ENCODE measurements at regions not wholly inside any gene's neighbourhood (a gene's known extent, or its start where the extent isn't known, plus 50 kb on each side); places are given as distances from the start of the nearest gene placed in this dataset.

DNA sequence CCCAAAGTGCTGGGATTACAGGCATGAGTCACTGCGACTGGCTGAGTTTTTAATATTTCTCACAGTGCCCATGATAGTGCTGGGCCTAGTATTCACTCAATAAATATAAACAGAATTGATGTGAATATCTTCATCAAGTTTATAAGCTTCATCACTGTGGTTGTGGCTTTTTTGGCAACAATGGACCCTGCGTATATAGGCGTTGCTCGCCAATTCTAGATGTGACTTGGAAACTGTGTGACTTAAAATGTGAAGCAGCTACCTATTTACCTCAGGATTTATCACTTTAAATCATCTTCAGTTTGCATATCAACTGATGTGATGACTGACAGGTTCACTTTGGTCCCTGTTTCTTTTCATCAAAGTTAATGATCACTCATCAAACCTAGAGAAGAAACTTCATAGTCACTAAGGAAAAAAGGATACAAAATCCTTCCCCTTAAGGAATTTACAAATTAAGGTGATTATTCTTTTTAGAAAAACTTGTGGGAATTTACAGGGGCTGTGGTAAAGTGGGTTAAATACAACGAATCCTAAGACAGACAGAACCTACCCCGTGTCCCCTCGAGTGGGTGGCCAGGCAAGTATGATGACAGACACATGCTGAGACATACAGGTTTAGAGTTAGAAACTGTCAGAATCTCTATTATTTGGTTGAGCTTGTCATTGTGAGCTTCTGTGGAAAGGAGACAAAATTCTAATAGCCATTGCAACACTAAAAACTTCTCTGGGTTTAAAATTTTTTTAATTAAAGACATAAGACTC, 101.3 kb downstream of the AKAP11 start:
- Histone ChIP-seq H3F3A (ENCODE audit: low read depth) (no peaks in the 10 kb centered on the region), H2AFZ (ENCODE audit: low read length) (no peak overlapping the region), H3K27me3 (ENCODE audit: insufficient read depth, low read length, poor library complexity, severe bottlenecking) (no peaks in the 10 kb centered on the region), H3K36me3 (ENCODE audit: insufficient read depth, low read length) (no peaks in the 10 kb centered on the region), H4K20me1 (ENCODE audit: insufficient read depth, low read length, poor library complexity, severe bottlenecking) (no peaks in the 10 kb centered on the region), H3K4me1 (ENCODE audit: insufficient read depth, low read length, poor library complexity, severe bottlenecking) (peaks cover 44% of the 10 kb centered on the region), H3K79me2 (ENCODE audit: insufficient read depth, low read length) (no peaks in the 10 kb centered on the region), H3K9me2 (replicated peaks; ENCODE audit: low read depth, low read length) (no peaks in the 10 kb centered on the region), H3K4me2 (ENCODE audit: low read depth, low read length, poor library complexity, severe bottlenecking) (no peak overlapping the region), H3K9me3 (ENCODE audit: insufficient read depth, low read depth, low read length) (no peaks in the 10 kb centered on the region), H3K9ac (ENCODE audit: low read depth, low read length, poor library complexity, severe bottlenecking) (no peak overlapping the region), H3K4me3 (ENCODE audit: low read length, poor library complexity, severe bottlenecking) (no peak overlapping the region)
- TF ChIP-seq EZH2phosphoT487 (IDR thresholded peaks at IDR 0.05; ENCODE audit: borderline replicate concordance) = no peak
- TF ChIP-seq, protein P1, sequence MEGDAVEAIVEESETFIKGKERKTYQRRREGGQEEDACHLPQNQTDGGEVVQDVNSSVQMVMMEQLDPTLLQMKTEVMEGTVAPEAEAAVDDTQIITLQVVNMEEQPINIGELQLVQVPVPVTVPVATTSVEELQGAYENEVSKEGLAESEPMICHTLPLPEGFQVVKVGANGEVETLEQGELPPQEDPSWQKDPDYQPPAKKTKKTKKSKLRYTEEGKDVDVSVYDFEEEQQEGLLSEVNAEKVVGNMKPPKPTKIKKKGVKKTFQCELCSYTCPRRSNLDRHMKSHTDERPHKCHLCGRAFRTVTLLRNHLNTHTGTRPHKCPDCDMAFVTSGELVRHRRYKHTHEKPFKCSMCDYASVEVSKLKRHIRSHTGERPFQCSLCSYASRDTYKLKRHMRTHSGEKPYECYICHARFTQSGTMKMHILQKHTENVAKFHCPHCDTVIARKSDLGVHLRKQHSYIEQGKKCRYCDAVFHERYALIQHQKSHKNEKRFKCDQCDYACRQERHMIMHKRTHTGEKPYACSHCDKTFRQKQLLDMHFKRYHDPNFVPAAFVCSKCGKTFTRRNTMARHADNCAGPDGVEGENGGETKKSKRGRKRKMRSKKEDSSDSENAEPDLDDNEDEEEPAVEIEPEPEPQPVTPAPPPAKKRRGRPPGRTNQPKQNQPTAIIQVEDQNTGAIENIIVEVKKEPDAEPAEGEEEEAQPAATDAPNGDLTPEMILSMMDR (conservative IDR thresholded peaks at IDR 0.05; ENCODE audit: low read length) = no peak

DNA sequence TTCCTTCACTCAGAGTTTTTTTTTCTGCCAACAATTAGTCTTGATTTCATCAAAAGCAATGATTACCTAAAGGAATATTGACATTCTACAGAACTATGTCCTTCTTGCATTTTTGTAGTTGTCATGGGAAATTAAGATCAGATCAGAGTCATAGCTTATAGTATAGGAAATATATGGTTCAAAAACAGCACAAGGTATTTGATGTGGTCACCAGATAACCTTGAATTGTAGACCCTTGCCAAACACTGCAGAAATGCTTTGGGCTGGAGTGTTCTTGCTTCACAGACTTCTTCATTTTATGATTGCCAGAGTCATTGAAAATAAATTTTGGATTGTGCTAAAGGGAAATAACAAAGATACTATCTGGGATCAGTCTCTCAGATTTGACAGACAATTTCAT, 103.7 kb downstream of the AKAP11 start:
- no peaks in the 10 kb centered on the region for H3K27me3 ChIP-seq (ENCODE audit: insufficient read depth, low read length, poor library complexity, severe bottlenecking)
- H4K20me1 ChIP-seq (ENCODE audit: insufficient read depth, low read length, poor library complexity, severe bottlenecking) = no peaks in the 10 kb centered on the region
- no peak overlapping the region for H2AFZ ChIP-seq (ENCODE audit: low read length)
- TF ChIP-seq, protein P1 (conservative IDR thresholded peaks at IDR 0.05; ENCODE audit: low read length) = no peak
- H3K4me1 ChIP-seq (ENCODE audit: insufficient read depth, low read length, poor library complexity, severe bottlenecking) = peaks cover 30% of the 10 kb centered on the region
- no peaks in the 10 kb centered on the region for H3F3A ChIP-seq (ENCODE audit: low read depth)
- no peak overlapping the region for H3K4me3 ChIP-seq (ENCODE audit: low read length, poor library complexity, severe bottlenecking)
- no peaks in the 10 kb centered on the region for H3K9me2 ChIP-seq (replicated peaks; ENCODE audit: low read depth, low read length)
- no peaks in the 10 kb centered on the region for H3K9me3 ChIP-seq (ENCODE audit: insufficient read depth, low read depth, low read length)
- no peaks in the 10 kb centered on the region for H3K79me2 ChIP-seq (ENCODE audit: insufficient read depth, low read length)
- H3K36me3 ChIP-seq (ENCODE audit: insufficient read depth, low read length) = no peaks in the 10 kb centered on the region
- no peak overlapping the region for H3K4me2 ChIP-seq (ENCODE audit: low read depth, low read length, poor library complexity, severe bottlenecking)
- no peak overlapping the region for H3K9ac ChIP-seq (ENCODE audit: low read depth, low read length, poor library complexity, severe bottlenecking)

DNA sequence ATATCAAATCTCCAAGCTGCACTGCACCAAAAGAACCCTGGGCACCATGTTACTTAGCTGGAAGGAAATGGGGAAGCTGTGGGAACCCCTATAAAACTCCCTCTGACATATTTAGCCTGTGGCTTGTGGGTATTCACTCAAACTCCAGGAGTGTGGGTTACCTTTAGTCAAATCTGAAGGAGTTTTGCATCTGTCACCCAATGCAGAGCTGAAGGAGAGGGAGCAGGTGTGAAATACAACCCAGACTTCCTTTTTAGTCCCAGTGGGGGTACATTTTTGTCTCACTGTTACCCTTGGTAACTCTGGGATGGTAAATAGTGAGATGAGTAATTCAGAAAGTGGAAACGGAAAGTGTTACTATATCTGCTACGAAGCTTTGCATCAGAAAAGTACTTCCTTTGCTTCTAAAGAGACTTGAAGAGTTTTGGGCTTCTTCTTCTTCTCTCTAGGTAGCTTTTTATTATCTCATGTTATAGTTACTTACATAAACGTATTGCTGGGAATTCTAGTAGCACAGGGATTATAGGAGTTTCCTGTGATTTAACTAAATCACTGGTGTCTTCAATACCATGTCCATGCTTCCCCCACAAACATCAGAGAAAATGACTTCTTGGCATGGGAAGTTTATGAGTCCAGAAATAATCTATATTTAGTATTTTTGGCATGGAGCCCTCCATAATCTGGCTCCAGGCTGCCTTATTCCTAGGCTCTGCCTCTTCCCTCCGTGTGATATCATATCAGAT, 105.9 kb downstream of the AKAP11 start:
- Histone ChIP-seq H3K79me2 (ENCODE audit: insufficient read depth, low read length) (no peaks in the 10 kb centered on the region), H3K36me3 (ENCODE audit: insufficient read depth, low read length) (no peaks in the 10 kb centered on the region), H3K9ac (ENCODE audit: low read depth, low read length, poor library complexity, severe bottlenecking) (no peak overlapping the region), H3K4me3 (ENCODE audit: low read length, poor library complexity, severe bottlenecking) (no peak overlapping the region), H2AFZ (ENCODE audit: low read length) (no peak overlapping the region), H3K9me3 (ENCODE audit: insufficient read depth, low read depth, low read length) (no peaks in the 10 kb centered on the region), H4K20me1 (ENCODE audit: insufficient read depth, low read length, poor library complexity, severe bottlenecking) (no peaks in the 10 kb centered on the region), H3K9me2 (replicated peaks; ENCODE audit: low read depth, low read length) (no peaks in the 10 kb centered on the region), H3K27me3 (ENCODE audit: insufficient read depth, low read length, poor library complexity, severe bottlenecking) (no peaks in the 10 kb centered on the region), H3K4me1 (ENCODE audit: insufficient read depth, low read length, poor library complexity, severe bottlenecking) (peaks cover 24% of the 10 kb centered on the region), H3F3A (ENCODE audit: low read depth) (no peaks in the 10 kb centered on the region), H3K4me2 (ENCODE audit: low read depth, low read length, poor library complexity, severe bottlenecking) (peak overlapping the region; percentile 30)
- no peak for TF ChIP-seq EZH2phosphoT487 (IDR thresholded peaks at IDR 0.05; ENCODE audit: borderline replicate concordance)
- TF ChIP-seq, protein P1 (conservative IDR thresholded peaks at IDR 0.05; ENCODE audit: low read length) = no peak

Measured in Loucy (cell line).